Prostate gland (tissue), 2 donors: ENCODE measurements at regions not wholly inside any gene's neighbourhood (a gene's known extent, or its start where the extent isn't known, plus 50 kb on each side); places are given as distances from the start of the nearest gene placed in this dataset.

Experiments
- DNase-seq: peaks from one replicate; pipeline ENCODE4 v3.0.0-alpha.2; 2019; ENCODE audit warnings: low spot score
- H3K27ac ChIP-seq, 2 donors: fragments of 200-600 bp; sonication (generic); 2 replicates each; pipeline ENCODE4 v1.5.1; 2017 to 2019
- H3K27me3 ChIP-seq: fragments of 200-600 bp; sonication (generic); replicated peaks from 2 replicates; pipeline ENCODE4 v1.5.1; 2019; ENCODE audit not compliant: insufficient read depth
- H3K36me3 ChIP-seq, 2 donors: fragments of 200-600 bp; sonication (generic); 1 replicate in 1 of 2; 2 replicates in 1 of 2; pipeline versions ENCODE4 v1.5.1 to v1.8.1; 2017 to 2019
- H3K4me1 ChIP-seq: fragments of 200-600 bp; sonication (generic); replicated peaks from 2 replicates; pipeline ENCODE4 v1.5.1; 2019
- H3K4me3 ChIP-seq, 2 donors: fragments of 200-600 bp; sonication (generic); 2 replicates each; pipeline ENCODE4 v1.5.1; 2017 to 2019
- H3K9me3 ChIP-seq: fragments of 200-600 bp; sonication (generic); 2 replicates; pipeline ENCODE4 v1.5.1; 2017
- CTCF ChIP-seq, 4 experiments: fragments of 200-600 bp in 2 of 4; fragments of 450-650 bp in 2 of 4; sonication (generic) in 2 of 4; IDR thresholded peaks; 1 replicate in 3 of 4; 2 replicates in 1 of 4; pipeline ENCODE4 v1.5.1; 2016 to 2019; ENCODE audit warnings: antibody characterized with exemption in 4 of 4, mild to moderate bottlenecking in 2 of 4, moderate library complexity in 2 of 4
- POLR2A ChIP-seq: fragments of 450-650 bp; IDR thresholded peaks from one replicate; pipeline ENCODE4 v1.6.1; 2016; ENCODE audit warnings: antibody characterized with exemption, mild to moderate bottlenecking
- POLR2AphosphoS5 ChIP-seq: sonication (generic); formaldehyde crosslinking; IDR thresholded peaks from one replicate; pipeline ENCODE4 v1.6.1; 2017; ENCODE audit warnings: antibody characterized with exemption
- WGBS: methylation state at CpG from one replicate; pipeline ENCODE4 v1.1.5; 2018; 5-methylcytosine and 5-hydroxymethylcytosine counted together
- intact Hi-C: fragments of 100-400 bp; cut with DNase I; formaldehyde crosslinking; loops from one replicate; pipeline ENCODE4 v1.14.2; 2022

- DNase-seq: no peak
- intact Hi-C loops: no loop called here
- Histone ChIP-seq H3K36me3 (no peaks in the 10 kb centered on the region), H3K9me3 (no peaks in the 10 kb centered on the region), H3K27me3 (no peaks in the 10 kb centered on the region), H3K4me1 (no peaks in the 10 kb centered on the region), H3K4me3 (peak overlapping the region; percentile 51 to 54), H3K27ac (peak overlapping the region; percentile 74 to 77)
- 0% methylated on average over 8 of the region's 16 CpGs for WGBS
- no peak for TF ChIP-seq POLR2AphosphoS5
- no peak for TF ChIP-seq POLR2A
- no peak for TF ChIP-seq CTCF (IDR thresholded peaks at IDR 0.05)
Measured at GRCh38 chrX:46447384-46447783, 97.8 kb downstream of the ZNF674 start.

- peak; percentile 46 for DNase-seq
- H3K9me3 ChIP-seq: no peaks in the 10 kb centered on the region
- WGBS: under 1% methylated on average over 39 of the region's 51 CpGs
- peak overlapping the region; percentile 51 to 54 for H3K4me3 ChIP-seq
- intact Hi-C loops: no loop called here
- H3K27me3 ChIP-seq: no peaks in the 10 kb centered on the region
- H3K4me1 ChIP-seq: no peaks in the 10 kb centered on the region
- no peaks in the 10 kb centered on the region for H3K36me3 ChIP-seq
- peak overlapping the region; percentile 74 to 77 for H3K27ac ChIP-seq
- TF ChIP-seq CTCF (IDR thresholded peaks at IDR 0.05) (no peak), POLR2A (peak; percentile 24), POLR2AphosphoS5 (peak; percentile 74)
Measured at GRCh38 chrX:46446727-46447378, 98.4 kb downstream of the ZNF674 start.

GRCh38 chrX:46444011-46444410 is 101.2 kb downstream of the ZNF674 start:
- Histone ChIP-seq H3K27ac (no peak overlapping the region), H3K27me3 (no peaks in the 10 kb centered on the region), H3K4me1 (no peaks in the 10 kb centered on the region), H3K36me3 (no peaks in the 10 kb centered on the region), H3K9me3 (no peaks in the 10 kb centered on the region), H3K4me3 (no peak overlapping the region)
- intact Hi-C loops: no loop called here
- no peak for DNase-seq
- TF ChIP-seq POLR2A (no peak), POLR2AphosphoS5 (no peak), CTCF (IDR thresholded peaks at IDR 0.05) (no peak)

- H3K27ac ChIP-seq: no peak overlapping the region
- H3K36me3 ChIP-seq: no peaks in the 10 kb centered on the region
- no peak for TF ChIP-seq CTCF (IDR thresholded peaks at IDR 0.05)
- TF ChIP-seq POLR2A: no peak
- no peak for TF ChIP-seq POLR2AphosphoS5
- DNase-seq: no peak
- H3K27me3 ChIP-seq: no peaks in the 10 kb centered on the region
- intact Hi-C loops: no loop called here
- H3K4me1 ChIP-seq: no peaks in the 10 kb centered on the region
- H3K4me3 ChIP-seq: no peak overlapping the region
- H3K9me3 ChIP-seq: no peaks in the 10 kb centered on the region
Measured at GRCh38 chrX:46436744-46437143, 108.5 kb downstream of the ZNF674 start.

DNA sequence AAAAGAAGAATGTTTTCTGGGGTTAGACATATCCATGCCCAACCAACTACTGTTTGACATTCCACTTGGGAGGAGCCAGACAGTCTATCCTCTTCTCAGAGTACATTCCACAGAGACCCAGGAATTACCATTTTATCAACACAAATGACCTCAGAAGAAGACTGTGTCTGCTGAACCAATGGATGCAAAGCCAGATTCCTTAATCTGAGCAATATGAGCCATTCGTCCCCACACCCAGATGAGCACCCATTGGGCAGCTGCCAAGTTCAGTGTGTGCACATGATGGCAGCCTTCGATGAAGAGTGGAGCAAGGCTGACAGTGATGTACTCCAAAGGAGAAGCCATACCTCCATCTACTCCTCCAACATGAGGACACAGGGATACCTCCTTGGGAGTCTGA is 111.3 kb downstream of the ZNF674 start:
- Histone ChIP-seq H3K4me1 (no peaks in the 10 kb centered on the region), H3K27me3 (no peaks in the 10 kb centered on the region), H3K9me3 (no peaks in the 10 kb centered on the region), H3K4me3 (no peak overlapping the region), H3K36me3 (no peaks in the 10 kb centered on the region), H3K27ac (no peak overlapping the region)
- TF ChIP-seq CTCF (IDR thresholded peaks at IDR 0.05): no peak
- TF ChIP-seq POLR2AphosphoS5: no peak
- no peak for TF ChIP-seq POLR2A
- intact Hi-C loops: no loop called here
- no peak for DNase-seq
- WGBS: 75% methylated on average over 2 of the region's 2 CpGs
